ENCODE measurements at regions not wholly inside any gene's neighbourhood (a gene's known extent, or its start where the extent isn't known, plus 50 kb on each side); places are given as distances from the start of the nearest gene placed in this dataset.

GRCh38 chr2:217095511-217096205 is 235.8 kb upstream of the TNP1 start:
- TF ChIP-seq CTCF (IDR thresholded peaks at IDR 0.05; ENCODE audit: borderline replicate concordance, extremely low read depth, low read length, poor library complexity, severe bottlenecking) = no peak
- no peak for TF ChIP-seq EZH2 (IDR thresholded peaks at IDR 0.05; ENCODE audit: borderline replicate concordance, low read depth, low read length, severe bottlenecking)
